HAP-1 (cell line): ENCODE measurements at regions not wholly inside any gene's neighbourhood (a gene's known extent, or its start where the extent isn't known, plus 50 kb on each side); places are given as distances from the start of the nearest gene placed in this dataset.

Experiments used
- DNase-seq, 2 experiments: peaks; one replicate each; pipeline ENCODE4 v3.0.0-alpha.2; 2016 to 2020; ENCODE audit warnings: low spot score in 2 of 2
- H3K27me3 ChIP-seq: fragments of 250-450 bp; sonication (Bioruptor Pico); 2 replicates; pipeline ENCODE4 v1.5.1; 2020; ENCODE audit warnings: low read depth, mild to moderate bottlenecking, moderate library complexity
- H3K36me3 ChIP-seq: fragments of 250-450 bp; sonication (Bioruptor Pico); replicated peaks from 2 replicates; pipeline ENCODE4 v1.5.1; 2020; ENCODE audit warnings: mild to moderate bottlenecking
- H3K4me1 ChIP-seq: fragments of 250-450 bp; sonication (Bioruptor Pico); 2 replicates; pipeline ENCODE4 v1.5.1; 2020; ENCODE audit warnings: mild to moderate bottlenecking
- H3K4me3 ChIP-seq: fragments of 250-450 bp; sonication (Bioruptor Pico); 2 replicates; pipeline ENCODE4 v1.5.1; 2020; ENCODE audit warnings: mild to moderate bottlenecking, moderate library complexity
- H3K9me3 ChIP-seq: fragments of 250-450 bp; sonication (Bioruptor Pico); 2 replicates; pipeline ENCODE4 v1.5.1; 2020; ENCODE audit warnings: mild to moderate bottlenecking, moderate library complexity
- in situ Hi-C: fragments of 300-500 bp; cut with MboI; formaldehyde crosslinking; loops from 3 replicates; pipeline ENCODE4 v1.14.3; 2020; ENCODE audit warnings: low sequenced_read_pairs, inconsistent platforms, mixed read lengths

- no peaks in the 10 kb centered on the region for H3K9me3 ChIP-seq
- no peaks in the 10 kb centered on the region for H3K4me1 ChIP-seq
- no peak overlapping the region for H3K4me3 ChIP-seq
- in situ Hi-C loops: loop anchor here (25.0 kb wide), 1 partner anchor 758 kb away; the partner anchor contains the start of gene NTRK2
- H3K27me3 ChIP-seq: peaks cover 3% of the 10 kb centered on the region; the same call in 1 of the 2 replicates
- H3K36me3 ChIP-seq: no peaks in the 10 kb centered on the region
- DNase-seq: no peak
These were observed 321.0 kb downstream of the AGTPBP1 start for GRCh38 chr9:85420750-85421149.

- Histone ChIP-seq H3K36me3 (no peaks in the 10 kb centered on the region), H3K9me3 (no peaks in the 10 kb centered on the region), H3K4me3 (no peak overlapping the region), H3K4me1 (no peaks in the 10 kb centered on the region), H3K27me3 (no peaks in the 10 kb centered on the region)
- in situ Hi-C loops: loop anchor here (10.0 to 25.0 kb wide), 2 partner anchors 473 to 755 kb away; partner anchors contain the start of gene NTRK2
- DNase-seq: no peak
These were observed 324.1 kb downstream of the AGTPBP1 start for GRCh38 chr9:85417674-85418073.

DNA sequence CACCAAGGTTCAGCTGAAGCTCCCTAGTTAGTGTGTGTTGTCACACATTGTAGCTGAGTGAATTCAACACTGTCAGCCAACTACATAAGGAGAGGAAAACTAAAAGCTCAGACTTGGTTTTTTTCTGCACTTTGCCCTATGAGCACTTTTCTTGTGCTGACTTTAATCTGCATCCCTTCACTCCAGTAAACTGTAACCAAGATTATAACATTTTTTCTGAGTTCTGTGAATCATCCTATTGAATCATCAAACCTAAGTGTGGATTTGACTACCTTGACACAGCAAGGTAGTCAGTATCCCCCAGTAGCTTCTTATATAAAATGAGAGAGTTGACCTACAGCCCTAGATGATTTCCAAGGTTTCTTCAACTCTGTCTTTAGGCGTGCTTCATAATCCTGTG is 325.0 kb downstream of the AGTPBP1 start:
- Histone ChIP-seq H3K4me1 (no peaks in the 10 kb centered on the region), H3K36me3 (no peaks in the 10 kb centered on the region), H3K27me3 (no peaks in the 10 kb centered on the region), H3K4me3 (no peak overlapping the region), H3K9me3 (no peaks in the 10 kb centered on the region)
- in situ Hi-C loops: loop anchor here (10.0 to 25.0 kb wide), 2 partner anchors 472 to 754 kb away; partner anchors contain the start of gene NTRK2
- DNase-seq: no peak

DNA sequence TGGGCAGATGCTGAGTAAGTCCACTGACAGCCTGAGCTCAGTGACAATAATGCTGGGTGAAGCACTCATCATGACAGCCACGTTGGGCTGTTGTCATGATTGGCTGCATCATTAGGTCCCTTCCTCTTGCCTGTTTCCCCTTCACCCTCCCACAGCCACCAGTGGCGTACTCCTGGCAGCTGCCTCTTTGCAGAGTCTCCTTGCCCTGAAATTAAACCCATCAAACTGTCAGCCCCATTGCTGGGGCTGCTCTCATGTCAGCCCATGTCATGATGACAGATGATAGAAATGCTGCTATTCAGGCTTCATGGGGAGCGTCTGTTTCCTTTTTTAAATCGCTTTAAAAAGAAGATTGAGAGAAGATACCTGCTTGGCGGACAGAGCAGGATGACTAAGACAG is 327.4 kb downstream of the AGTPBP1 start:
- no peaks in the 10 kb centered on the region for H3K36me3 ChIP-seq
- no peaks in the 10 kb centered on the region for H3K27me3 ChIP-seq
- in situ Hi-C loops: loop anchor here (10.0 to 25.0 kb wide), 2 partner anchors 470 to 752 kb away; partner anchors contain the start of gene NTRK2
- no peak overlapping the region for H3K4me3 ChIP-seq
- H3K9me3 ChIP-seq: no peaks in the 10 kb centered on the region
- H3K4me1 ChIP-seq: no peaks in the 10 kb centered on the region
- DNase-seq: no peak

GRCh38 chr9:85408494-85408893 is 333.3 kb downstream of the AGTPBP1 start:
- H3K36me3 ChIP-seq: no peaks in the 10 kb centered on the region
- in situ Hi-C loops: loop anchor here (25.0 kb wide), 1 partner anchor 746 kb away; the partner anchor contains the start of gene NTRK2
- H3K27me3 ChIP-seq: no peaks in the 10 kb centered on the region
- H3K4me3 ChIP-seq: no peak overlapping the region
- no peaks in the 10 kb centered on the region for H3K9me3 ChIP-seq
- no peaks in the 10 kb centered on the region for H3K4me1 ChIP-seq
- DNase-seq: no peak

GRCh38 chr9:85405566-85405950 is 336.2 kb downstream of the AGTPBP1 start:
- Histone ChIP-seq H3K4me3 (no peak overlapping the region), H3K36me3 (no peaks in the 10 kb centered on the region), H3K27me3 (no peaks in the 10 kb centered on the region), H3K9me3 (no peaks in the 10 kb centered on the region), H3K4me1 (no peaks in the 10 kb centered on the region)
- no peak for DNase-seq
- in situ Hi-C loops: loop anchor here (25.0 kb wide), 1 partner anchor 743 kb away; the partner anchor contains the start of gene NTRK2

DNA sequence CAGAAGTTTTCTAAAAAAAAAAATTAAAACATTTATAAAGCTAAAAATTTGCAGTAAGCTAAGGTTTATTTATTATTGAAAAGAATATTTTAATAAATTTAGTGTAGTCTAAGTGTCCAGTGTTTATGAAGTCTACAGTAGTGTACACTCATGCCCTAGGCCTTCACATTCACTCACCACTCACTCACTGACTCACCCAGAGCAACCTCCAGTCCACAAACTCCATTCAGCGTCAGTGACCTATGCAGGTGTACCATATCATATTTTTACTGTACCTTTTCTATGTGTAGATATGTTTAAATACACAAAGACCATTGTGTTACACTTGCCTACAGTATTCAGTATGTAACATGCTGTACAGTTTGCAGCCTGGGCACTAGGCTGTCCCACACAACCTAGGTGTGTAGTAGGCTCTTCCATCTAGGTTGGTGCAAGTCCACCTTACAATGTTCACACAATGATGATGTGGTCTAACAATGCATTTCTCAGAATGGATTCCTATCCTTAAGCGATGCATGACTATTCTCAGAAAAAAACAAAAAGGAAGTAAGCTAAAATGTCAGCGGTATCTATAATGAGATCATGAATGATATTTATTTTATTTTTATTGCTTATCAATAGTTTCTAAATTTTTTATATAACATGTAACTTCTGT is 336.7 kb downstream of the AGTPBP1 start:
- in situ Hi-C loops: loop anchor here (25.0 kb wide), 1 partner anchor 743 kb away; the partner anchor contains the start of gene NTRK2
- no peak for DNase-seq
- H3K4me3 ChIP-seq: no peak overlapping the region
- H3K4me1 ChIP-seq: no peaks in the 10 kb centered on the region
- H3K36me3 ChIP-seq: no peaks in the 10 kb centered on the region
- no peaks in the 10 kb centered on the region for H3K9me3 ChIP-seq
- no peaks in the 10 kb centered on the region for H3K27me3 ChIP-seq

DNA sequence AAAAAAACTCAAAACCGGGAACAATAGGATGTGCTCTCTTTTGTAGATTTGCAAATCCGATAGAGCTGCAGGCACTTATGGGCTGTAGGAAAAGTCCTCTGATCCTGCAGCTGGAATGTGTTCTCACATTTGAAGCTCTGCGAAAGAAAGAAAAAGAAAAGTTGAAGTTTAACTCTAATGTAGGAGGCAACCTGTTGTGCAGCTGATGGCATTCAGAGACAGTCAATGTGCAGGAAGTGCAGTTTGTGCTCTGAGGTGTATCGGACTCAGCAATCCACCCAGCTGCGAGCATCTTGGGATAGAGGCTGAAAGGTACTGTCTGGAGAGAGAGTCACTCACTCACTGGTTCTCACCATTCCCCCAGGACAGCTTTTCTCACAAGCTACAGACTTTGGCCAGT is 339.2 kb downstream of the AGTPBP1 start:
- in situ Hi-C loops: loop anchor here (25.0 kb wide), 1 partner anchor 740 kb away; the partner anchor contains the start of gene NTRK2
- DNase-seq: no peak
- no peak overlapping the region for H3K4me3 ChIP-seq
- no peaks in the 10 kb centered on the region for H3K9me3 ChIP-seq
- H3K36me3 ChIP-seq: no peaks in the 10 kb centered on the region
- H3K4me1 ChIP-seq: no peaks in the 10 kb centered on the region
- no peaks in the 10 kb centered on the region for H3K27me3 ChIP-seq

- H3K36me3 ChIP-seq: no peaks in the 10 kb centered on the region
- no peak for DNase-seq
- in situ Hi-C loops: loop anchor here (25.0 kb wide), 1 partner anchor 740 kb away; the partner anchor contains the start of gene NTRK2
These were observed 339.8 kb downstream of the AGTPBP1 start for GRCh38 chr9:85401998-85402397.

GRCh38 chr9:85397005-85397404 is 344.7 kb downstream of the AGTPBP1 start:
- Histone ChIP-seq H3K4me1 (no peaks in the 10 kb centered on the region), H3K27me3 (no peaks in the 10 kb centered on the region)
- in situ Hi-C loops: no loop called here

More at GRCh38 chr9:85401998-85402397, 339.8 kb downstream of the AGTPBP1 start:
- H3K9me3 ChIP-seq: no peaks in the 10 kb centered on the region
- no peaks in the 10 kb centered on the region for H3K27me3 ChIP-seq
- no peaks in the 10 kb centered on the region for H3K4me1 ChIP-seq
- H3K4me3 ChIP-seq: no peak overlapping the region

DNA sequence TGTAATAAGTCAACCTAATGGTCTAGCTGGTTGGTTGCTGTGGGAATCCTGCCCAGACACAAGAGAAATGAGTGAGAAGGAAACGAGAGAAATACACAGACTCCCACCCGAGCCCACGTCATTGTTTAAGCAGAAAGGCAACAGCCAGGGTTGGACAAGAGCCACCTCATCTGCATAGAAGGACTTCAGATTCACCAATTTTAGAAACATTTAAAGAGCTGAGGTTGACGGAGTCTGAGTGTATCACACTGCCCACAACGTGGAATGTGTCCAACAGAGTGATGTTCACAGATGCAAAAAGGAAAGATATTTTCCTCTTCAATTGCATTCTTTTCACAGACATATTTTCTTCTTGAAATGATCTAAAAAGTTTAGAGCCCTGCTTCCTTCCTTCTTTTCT is 349.5 kb downstream of the AGTPBP1 start:
- no peak for DNase-seq
- H3K4me3 ChIP-seq: no peak overlapping the region
- no peaks in the 10 kb centered on the region for H3K36me3 ChIP-seq
- H3K4me1 ChIP-seq: no peaks in the 10 kb centered on the region
- H3K9me3 ChIP-seq: no peaks in the 10 kb centered on the region
- in situ Hi-C loops: no loop called here
- H3K27me3 ChIP-seq: no peaks in the 10 kb centered on the region

More at GRCh38 chr9:85397005-85397404, 344.7 kb downstream of the AGTPBP1 start:
- Histone ChIP-seq H3K9me3 (no peaks in the 10 kb centered on the region), H3K36me3 (no peaks in the 10 kb centered on the region), H3K4me3 (no peak overlapping the region)
- no peak for DNase-seq

DNA sequence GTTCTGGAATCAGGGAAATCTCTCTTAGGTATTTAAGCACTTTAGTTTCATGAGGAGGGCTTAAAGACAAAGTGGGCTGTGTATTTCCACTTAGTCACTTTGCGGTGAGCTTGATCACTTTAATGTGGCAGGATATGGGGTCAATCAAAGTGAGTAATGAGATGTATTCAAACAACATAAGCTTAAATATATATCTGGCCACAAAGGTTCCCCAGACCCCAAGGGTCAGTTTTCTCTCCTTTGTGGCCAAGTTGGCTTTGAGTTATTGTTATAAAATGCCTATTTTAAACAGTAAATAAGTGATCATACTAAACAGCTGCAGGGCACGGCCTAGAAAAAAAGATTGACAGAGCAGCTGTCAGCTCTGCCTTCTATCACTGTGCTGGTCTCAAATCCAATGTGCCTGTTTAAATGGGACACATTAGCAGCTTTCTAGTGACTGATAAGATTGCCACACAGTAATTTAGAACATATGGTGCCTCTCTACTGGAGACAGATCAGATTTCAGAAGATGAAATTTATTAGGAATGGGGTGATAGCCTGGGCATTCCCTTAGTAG is 363.9 kb downstream of the AGTPBP1 start:
- Histone ChIP-seq H3K9me3 (no peaks in the 10 kb centered on the region), H3K4me3 (no peak overlapping the region)
- no peak for DNase-seq

GRCh38 chr9:85368781-85369180 is 373.0 kb downstream of the AGTPBP1 start:
- Histone ChIP-seq H3K4me3 (no peak overlapping the region), H3K27me3 (no peaks in the 10 kb centered on the region), H3K9me3 (no peaks in the 10 kb centered on the region), H3K4me1 (no peaks in the 10 kb centered on the region), H3K36me3 (no peaks in the 10 kb centered on the region)
- no peak for DNase-seq
- in situ Hi-C loops: no loop called here

More for the DNA sequence above, 363.9 kb downstream of the AGTPBP1 start:
- no peaks in the 10 kb centered on the region for H3K27me3 ChIP-seq
- no peaks in the 10 kb centered on the region for H3K36me3 ChIP-seq
- no peaks in the 10 kb centered on the region for H3K4me1 ChIP-seq
- in situ Hi-C loops: no loop called here

DNA sequence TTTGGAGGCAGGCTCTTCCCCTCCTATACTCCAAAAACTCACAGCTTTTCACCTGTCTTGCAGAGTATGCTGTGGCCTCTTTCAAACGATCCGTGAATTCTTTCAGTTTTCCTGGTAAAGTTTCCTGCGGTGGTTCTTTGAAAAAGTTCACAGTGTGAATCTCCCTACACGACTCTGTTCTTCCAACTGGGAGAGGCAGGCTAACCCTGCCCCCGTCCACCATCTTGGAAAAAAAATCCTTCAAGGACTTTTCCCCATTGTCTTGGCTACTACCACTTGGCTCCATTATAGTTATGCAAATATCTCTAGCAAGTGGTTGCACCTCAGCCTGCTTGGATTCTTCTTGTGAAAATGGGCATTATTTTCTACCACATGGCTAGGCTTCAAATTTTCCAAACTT is 382.6 kb downstream of the AGTPBP1 start:
- H3K27me3 ChIP-seq: no peaks in the 10 kb centered on the region; the same call in 1 of the 2 replicates
- H3K36me3 ChIP-seq: no peaks in the 10 kb centered on the region
- in situ Hi-C loops: no loop called here

More for the DNA sequence above, 382.6 kb downstream of the AGTPBP1 start:
- H3K4me1 ChIP-seq: no peaks in the 10 kb centered on the region
- H3K4me3 ChIP-seq: no peak overlapping the region
- DNase-seq: no peak
- H3K9me3 ChIP-seq: no peaks in the 10 kb centered on the region
